Fibroblast of lung (primary cell): ENCODE measurements at regions not wholly inside any gene's neighbourhood (a gene's known extent, or its start where the extent isn't known, plus 50 kb on each side); places are given as distances from the start of the nearest gene placed in this dataset.

ENCODE experiments used
- DNase-seq, 2 donors: peaks; one replicate each; pipeline versions ENCODE4 v3.0.0 to v3.0.0-alpha.2; 2010; ENCODE audit warnings: low read depth in 2 of 2
- H2AFZ ChIP-seq: 2 replicates; pipeline ENCODE4 v1.5.1; 2012; ENCODE audit warnings: low read length, control low read depth, inconsistent platforms
- H3K27ac ChIP-seq: 2 replicates; pipeline ENCODE4 v1.5.1; 2011; ENCODE audit warnings: low read length, control low read depth; ENCODE audit not compliant: insufficient read depth
- H3K27me3 ChIP-seq: 2 replicates; pipeline ENCODE4 v1.5.1; 2011; ENCODE audit warnings: mild to moderate bottlenecking, low read length; ENCODE audit not compliant: control insufficient read depth, insufficient read depth
- H3K36me3 ChIP-seq: 2 replicates; pipeline ENCODE4 v1.5.1; 2011; ENCODE audit warnings: low read length; ENCODE audit not compliant: control insufficient read depth, insufficient read depth
- H3K4me1 ChIP-seq: 2 replicates; pipeline ENCODE4 v1.5.1; 2011; ENCODE audit warnings: low read length; ENCODE audit not compliant: control insufficient read depth, insufficient read depth; ENCODE audit errors: extremely low read depth
- H3K4me2 ChIP-seq: 2 replicates; pipeline ENCODE4 v1.5.1; 2011; ENCODE audit warnings: low read length, control low read depth; ENCODE audit not compliant: insufficient read depth; ENCODE audit errors: extremely low read depth
- H3K4me3 ChIP-seq, 4 experiments: fragments of 200-600 bp in 1 of 4; sonication (generic) in 1 of 4; replicated peaks in 1 of 4; 2 replicates each; pipeline ENCODE4 v1.5.1; 2011 to 2016; ENCODE audit warnings: low read length in 4 of 4, low read depth in 3 of 4, mild to moderate bottlenecking in 3 of 4, control low read depth in 2 of 4, inconsistent platforms in 1 of 4, mixed read lengths in 1 of 4; ENCODE audit not compliant: insufficient read depth in 1 of 4; ENCODE audit errors: control extremely low read depth in 1 of 4
- H3K79me2 ChIP-seq: 2 replicates; pipeline ENCODE4 v1.5.1; 2012; ENCODE audit warnings: mild to moderate bottlenecking, low read length, inconsistent platforms; ENCODE audit not compliant: control insufficient read depth, insufficient read depth
- H3K9ac ChIP-seq: 2 replicates; pipeline ENCODE4 v1.5.1; 2011; ENCODE audit warnings: mild to moderate bottlenecking, low read length, control low read depth; ENCODE audit not compliant: insufficient read depth
- H3K9me3 ChIP-seq: 2 replicates; pipeline ENCODE4 v1.5.1; 2012; ENCODE audit warnings: low read depth, low read length; ENCODE audit not compliant: control insufficient read depth, insufficient read depth
- H4K20me1 ChIP-seq: 2 replicates; pipeline ENCODE4 v1.5.1; 2011; ENCODE audit warnings: low read length; ENCODE audit not compliant: control insufficient read depth, insufficient read depth; ENCODE audit errors: extremely low read depth
- EZH2 ChIP-seq: IDR thresholded peaks from 2 replicates; pipeline ENCODE4 v1.5.1; 2012; ENCODE audit warnings: low read length, control low read depth, mild to moderate bottlenecking; ENCODE audit errors: missing control alignments
- TF ChIP-seq, protein P1 (sequence below), 2 donors: IDR thresholded peaks in 1 of 2; conservative IDR thresholded peaks in 1 of 2; 1 replicate in 1 of 2; 2 replicates in 1 of 2; pipeline ENCODE4 v1.5.1; 2011 to 2012; ENCODE audit warnings: low read length in 2 of 2, control low read depth in 1 of 2, inconsistent platforms in 1 of 2, low read depth in 1 of 2, mild to moderate bottlenecking in 1 of 2

DNA sequence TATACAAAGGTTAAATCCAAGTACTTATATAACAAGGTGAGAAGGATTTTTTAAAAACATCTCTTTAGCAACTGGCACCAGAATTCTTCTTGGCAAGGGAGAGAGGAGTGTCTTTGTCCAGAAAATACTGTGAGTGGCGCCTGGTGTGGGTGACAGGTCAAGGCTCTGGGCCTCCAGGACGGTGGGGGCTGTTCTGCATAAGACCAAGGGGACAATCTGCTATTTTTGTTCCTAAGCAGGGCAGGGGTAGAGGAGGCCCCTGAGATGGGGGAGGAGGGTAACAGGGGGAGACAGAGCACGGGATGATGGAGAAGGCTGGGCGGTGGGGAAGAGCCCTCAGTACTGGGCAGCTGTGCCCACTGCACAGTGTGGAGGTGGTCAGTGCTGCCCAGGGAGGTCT lies 51.6 kb upstream of the TAF1B start:
- DNase-seq = no peak
- H3K9ac ChIP-seq = no peak overlapping the region

DNA sequence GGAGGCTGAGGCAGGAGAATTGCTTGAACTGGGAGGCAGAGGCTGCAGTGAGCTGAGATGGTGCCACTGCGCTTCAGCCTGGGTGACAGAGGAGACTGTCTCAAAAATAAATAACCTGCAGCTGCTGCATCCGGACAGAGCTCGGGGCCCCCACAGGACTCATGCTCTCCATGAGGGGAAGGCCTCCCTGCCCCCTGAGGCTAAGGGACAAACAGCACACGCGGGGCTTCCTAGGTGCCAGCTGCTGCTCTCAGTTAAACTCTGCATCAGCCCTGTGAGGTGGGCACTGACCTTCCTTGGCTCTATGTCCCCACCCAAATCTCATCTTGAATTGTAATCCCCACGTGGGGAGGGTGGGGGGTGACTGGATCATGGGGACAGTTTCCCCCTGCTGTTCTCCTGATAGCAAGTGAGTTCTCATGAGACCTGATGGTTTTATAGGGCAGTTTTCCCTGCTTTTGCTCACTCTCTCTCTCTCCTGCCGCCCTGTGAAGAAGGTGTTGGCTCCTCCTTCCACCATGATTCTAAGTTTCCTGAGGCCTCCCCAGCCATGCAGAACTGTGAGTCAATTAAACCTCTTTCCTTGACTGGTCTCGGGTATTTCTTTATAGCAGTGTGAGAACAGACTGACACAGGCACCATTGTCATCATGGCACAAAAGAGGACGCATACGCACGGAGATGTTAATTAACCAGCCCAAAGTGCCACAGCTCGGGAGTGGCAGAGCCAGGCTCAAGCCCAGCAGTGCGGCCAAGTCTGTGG lies 49.9 kb upstream of the TAF1B start:
- H3K79me2 ChIP-seq = no peaks in the 10 kb centered on the region
- no peaks in the 10 kb centered on the region for H4K20me1 ChIP-seq
- H3K4me1 ChIP-seq = no peaks in the 10 kb centered on the region
- H3K36me3 ChIP-seq = no peaks in the 10 kb centered on the region
- no peak for DNase-seq
- no peak overlapping the region for H3K9ac ChIP-seq
- H3K4me3 ChIP-seq = no peak overlapping the region
- TF ChIP-seq, protein P1, sequence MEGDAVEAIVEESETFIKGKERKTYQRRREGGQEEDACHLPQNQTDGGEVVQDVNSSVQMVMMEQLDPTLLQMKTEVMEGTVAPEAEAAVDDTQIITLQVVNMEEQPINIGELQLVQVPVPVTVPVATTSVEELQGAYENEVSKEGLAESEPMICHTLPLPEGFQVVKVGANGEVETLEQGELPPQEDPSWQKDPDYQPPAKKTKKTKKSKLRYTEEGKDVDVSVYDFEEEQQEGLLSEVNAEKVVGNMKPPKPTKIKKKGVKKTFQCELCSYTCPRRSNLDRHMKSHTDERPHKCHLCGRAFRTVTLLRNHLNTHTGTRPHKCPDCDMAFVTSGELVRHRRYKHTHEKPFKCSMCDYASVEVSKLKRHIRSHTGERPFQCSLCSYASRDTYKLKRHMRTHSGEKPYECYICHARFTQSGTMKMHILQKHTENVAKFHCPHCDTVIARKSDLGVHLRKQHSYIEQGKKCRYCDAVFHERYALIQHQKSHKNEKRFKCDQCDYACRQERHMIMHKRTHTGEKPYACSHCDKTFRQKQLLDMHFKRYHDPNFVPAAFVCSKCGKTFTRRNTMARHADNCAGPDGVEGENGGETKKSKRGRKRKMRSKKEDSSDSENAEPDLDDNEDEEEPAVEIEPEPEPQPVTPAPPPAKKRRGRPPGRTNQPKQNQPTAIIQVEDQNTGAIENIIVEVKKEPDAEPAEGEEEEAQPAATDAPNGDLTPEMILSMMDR (conservative IDR thresholded peaks at IDR 0.05 in 1 of 2, IDR thresholded peaks at IDR 0.05 in 1 of 2; ENCODE audit: low read depth in 1 of 2, low read length in 2 of 2) = no peak
- no peak for TF ChIP-seq EZH2
- H2AFZ ChIP-seq = no peak overlapping the region
- no peak overlapping the region for H3K27ac ChIP-seq
- no peaks in the 10 kb centered on the region for H3K9me3 ChIP-seq
- no peaks in the 10 kb centered on the region for H3K27me3 ChIP-seq
- H3K4me2 ChIP-seq = no peak overlapping the region

More for the DNA sequence above, 51.6 kb upstream of the TAF1B start:
- no peaks in the 10 kb centered on the region for H3K36me3 ChIP-seq
- H3K9me3 ChIP-seq = no peaks in the 10 kb centered on the region
- H3K27me3 ChIP-seq = no peaks in the 10 kb centered on the region
- H3K4me3 ChIP-seq = no peak overlapping the region
- TF ChIP-seq, protein P1 (conservative IDR thresholded peaks at IDR 0.05 in 1 of 2, IDR thresholded peaks at IDR 0.05 in 1 of 2; ENCODE audit: low read depth in 1 of 2, low read length in 2 of 2) = no peak
- no peak for TF ChIP-seq EZH2
- no peaks in the 10 kb centered on the region for H4K20me1 ChIP-seq
- no peaks in the 10 kb centered on the region for H3K4me1 ChIP-seq
- no peaks in the 10 kb centered on the region for H3K79me2 ChIP-seq
- H2AFZ ChIP-seq = no peak overlapping the region
- no peak overlapping the region for H3K27ac ChIP-seq
- H3K4me2 ChIP-seq = no peak overlapping the region
